GM12878 (cell line): ENCODE measurements at regions not wholly inside any gene's neighbourhood (a gene's known extent, or its start where the extent isn't known, plus 50 kb on each side); places are given as distances from the start of the nearest gene placed in this dataset.

Experiments used
- HDAC2 ChIP-seq: fragments of 200-600 bp; sonication (generic); IDR thresholded peaks from 2 replicates; pipeline ENCODE4 v1.6.1; 2017
- NRF1 ChIP-seq: conservative IDR thresholded peaks from 2 replicates; pipeline ENCODE4 v1.6.1; 2011; ENCODE audit warnings: mild to moderate bottlenecking, low read depth, low read length, improper control_type of control experiment

DNA sequence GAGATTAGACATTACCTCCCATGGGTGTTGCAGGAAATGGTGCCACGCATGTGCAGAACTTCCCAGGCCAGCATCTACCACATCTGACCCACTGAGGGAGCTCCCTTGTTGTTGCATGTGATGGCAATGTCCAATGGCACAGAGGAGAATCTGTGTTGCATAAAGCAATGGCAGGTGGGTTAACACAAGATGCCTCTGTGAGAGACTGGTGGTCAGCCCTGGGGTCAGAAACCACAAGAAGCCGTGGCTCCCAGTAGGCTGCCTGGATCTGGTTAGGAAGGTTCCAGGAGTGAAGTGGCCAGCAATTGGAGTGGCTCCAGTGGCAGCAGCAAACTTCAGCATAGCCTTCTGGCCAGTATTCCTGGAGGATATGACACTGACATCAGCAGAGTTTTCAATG, 65.9 kb upstream of the HMGA2 start:
- no peak for TF ChIP-seq HDAC2
- TF ChIP-seq NRF1 = no peak
